ENCODE measurements at regions not wholly inside any gene's neighbourhood (a gene's known extent, or its start where the extent isn't known, plus 50 kb on each side); places are given as distances from the start of the nearest gene placed in this dataset.

DNA sequence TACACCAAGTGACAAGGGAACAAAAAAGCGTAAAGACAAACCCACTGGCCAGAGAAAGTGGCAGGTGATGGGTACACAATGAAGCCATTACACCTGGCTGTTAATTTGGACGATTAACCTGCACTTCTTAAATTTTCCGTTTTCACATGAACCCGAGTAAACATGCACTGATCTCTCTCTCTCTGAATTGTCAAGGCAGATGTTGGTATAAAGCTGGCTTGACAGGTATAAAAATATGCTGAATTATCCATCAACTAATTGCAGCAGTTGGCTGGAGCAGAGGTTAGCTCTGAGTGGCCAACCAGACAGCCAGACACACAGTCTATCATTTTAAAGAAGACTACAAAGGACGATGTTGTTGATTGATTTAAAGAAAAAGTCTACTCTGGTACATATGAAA lies 561.7 kb upstream of the ALCAM start:
- intact Hi-C loops (cut with micrococcal nuclease): loop anchor here (10.0 kb wide), 1 partner anchor 420 kb away; no protein-coding TSS in a partner anchor
- Mint-ChIP-seq H3K27me3 (peaks cover 5% of the 10 kb centered on the region), H3K36me3 (ENCODE audit: low read depth) (no peaks in the 10 kb centered on the region), H3K27ac (no peak overlapping the region), H3K4me3 (no peak overlapping the region), H3K9me3 (no peaks in the 10 kb centered on the region), H3K4me1 (no peaks in the 10 kb centered on the region)
- DNase-seq (no peak), ATAC-seq (ENCODE audit: low read depth) (no peak)
- TF ChIP-seq, protein P1, sequence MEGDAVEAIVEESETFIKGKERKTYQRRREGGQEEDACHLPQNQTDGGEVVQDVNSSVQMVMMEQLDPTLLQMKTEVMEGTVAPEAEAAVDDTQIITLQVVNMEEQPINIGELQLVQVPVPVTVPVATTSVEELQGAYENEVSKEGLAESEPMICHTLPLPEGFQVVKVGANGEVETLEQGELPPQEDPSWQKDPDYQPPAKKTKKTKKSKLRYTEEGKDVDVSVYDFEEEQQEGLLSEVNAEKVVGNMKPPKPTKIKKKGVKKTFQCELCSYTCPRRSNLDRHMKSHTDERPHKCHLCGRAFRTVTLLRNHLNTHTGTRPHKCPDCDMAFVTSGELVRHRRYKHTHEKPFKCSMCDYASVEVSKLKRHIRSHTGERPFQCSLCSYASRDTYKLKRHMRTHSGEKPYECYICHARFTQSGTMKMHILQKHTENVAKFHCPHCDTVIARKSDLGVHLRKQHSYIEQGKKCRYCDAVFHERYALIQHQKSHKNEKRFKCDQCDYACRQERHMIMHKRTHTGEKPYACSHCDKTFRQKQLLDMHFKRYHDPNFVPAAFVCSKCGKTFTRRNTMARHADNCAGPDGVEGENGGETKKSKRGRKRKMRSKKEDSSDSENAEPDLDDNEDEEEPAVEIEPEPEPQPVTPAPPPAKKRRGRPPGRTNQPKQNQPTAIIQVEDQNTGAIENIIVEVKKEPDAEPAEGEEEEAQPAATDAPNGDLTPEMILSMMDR (IDR thresholded peaks at IDR 0.05): no peak
- ChIA-PET POLR2A (no interaction called here), CTCF (no interaction called here)

DNA sequence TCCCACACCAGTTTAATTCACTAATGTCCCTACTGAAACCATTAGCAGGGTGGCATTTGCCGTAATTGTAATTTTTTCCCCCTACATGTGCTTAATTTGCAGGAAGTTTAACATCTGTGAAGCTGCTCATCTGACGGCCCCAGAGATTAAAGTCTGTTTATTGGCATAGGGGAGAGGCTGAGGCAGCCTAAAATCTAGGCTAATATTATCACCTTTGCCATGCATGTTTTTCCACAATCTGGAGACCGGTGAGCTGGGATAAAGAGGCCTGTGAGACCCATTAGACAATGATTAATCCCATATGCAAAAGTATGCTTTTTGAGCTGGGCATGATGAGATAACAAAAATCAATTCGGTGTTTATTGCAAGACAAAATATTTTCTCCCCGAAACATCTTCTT lies 561.2 kb upstream of the ALCAM start:
- DNase-seq (no peak), ATAC-seq (ENCODE audit: low read depth) (no peak)
- TF ChIP-seq, protein P1 (IDR thresholded peaks at IDR 0.05): no peak
- Mint-ChIP-seq H3K9me3 (no peaks in the 10 kb centered on the region), H3K4me1 (no peaks in the 10 kb centered on the region), H3K27ac (no peak overlapping the region), H3K27me3 (peaks cover 5% of the 10 kb centered on the region), H3K4me3 (no peak overlapping the region), H3K36me3 (ENCODE audit: low read depth) (no peaks in the 10 kb centered on the region)
- ChIA-PET CTCF (no interaction called here), POLR2A (no interaction called here)
- intact Hi-C loops (cut with micrococcal nuclease): loop anchor here (10.0 kb wide), 1 partner anchor 419 kb away; no protein-coding TSS in a partner anchor

DNA sequence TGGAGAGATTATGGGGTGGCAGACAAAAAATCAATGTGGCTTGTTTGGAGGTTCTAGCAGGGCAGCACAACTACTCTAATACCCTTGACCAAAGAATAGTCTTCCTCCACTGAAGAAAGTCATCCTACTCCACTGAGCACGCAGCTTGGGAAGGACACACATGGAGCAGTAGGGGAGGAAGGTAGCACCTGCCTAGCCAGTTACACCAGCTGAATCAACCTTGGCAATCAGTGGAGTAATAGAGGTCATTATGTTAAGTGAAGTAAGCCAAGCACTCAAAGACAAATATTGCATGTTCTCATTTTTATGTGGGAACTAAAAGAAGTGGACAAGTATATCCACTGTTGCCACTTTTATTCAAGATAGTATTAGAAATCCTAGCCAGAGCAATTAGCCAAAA lies 555.8 kb upstream of the ALCAM start:
- Mint-ChIP-seq H3K4me1 (no peaks in the 10 kb centered on the region), H3K36me3 (ENCODE audit: low read depth) (no peaks in the 10 kb centered on the region)

DNA sequence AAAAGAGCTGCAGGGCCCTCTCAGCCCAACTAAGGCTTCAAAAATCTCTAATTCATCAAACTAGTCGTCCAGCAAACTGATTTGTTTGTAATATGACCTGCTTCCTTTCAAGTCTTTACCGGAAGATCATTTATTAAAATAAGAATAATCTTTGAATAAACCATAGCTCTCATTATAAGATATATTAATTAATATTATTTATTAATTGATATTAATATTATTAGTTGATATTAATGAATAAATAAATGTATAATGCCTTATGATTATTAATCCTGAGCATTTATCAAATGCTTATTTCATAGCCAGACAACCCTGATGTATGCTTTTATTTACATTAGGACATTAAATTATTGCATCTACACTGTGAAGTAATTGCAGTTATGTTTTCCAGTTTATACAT lies 550.7 kb upstream of the ALCAM start:
- DNase-seq (no peak), ATAC-seq (ENCODE audit: low read depth) (no peak)
- no peaks in the 10 kb centered on the region for H3K4me1 Mint-ChIP-seq
- no peaks in the 10 kb centered on the region for H3K27me3 Mint-ChIP-seq
- no peak overlapping the region for H3K27ac Mint-ChIP-seq
- H3K4me3 Mint-ChIP-seq: no peak overlapping the region
- CTCF ChIA-PET: no interaction called here
- POLR2A ChIA-PET: no interaction called here
- intact Hi-C loops (cut with micrococcal nuclease): no loop called here
- peaks cover 6% of the 10 kb centered on the region for H3K9me3 Mint-ChIP-seq
- no peaks in the 10 kb centered on the region for H3K36me3 Mint-ChIP-seq (ENCODE audit: low read depth)
- TF ChIP-seq, protein P1 (IDR thresholded peaks at IDR 0.05): no peak

More for the DNA sequence above, 555.8 kb upstream of the ALCAM start:
- ATAC-seq (ENCODE audit: low read depth) (no peak), DNase-seq (no peak)
- TF ChIP-seq, protein P1 (IDR thresholded peaks at IDR 0.05): no peak
- H3K27me3 Mint-ChIP-seq: peaks cover 5% of the 10 kb centered on the region
- no peaks in the 10 kb centered on the region for H3K9me3 Mint-ChIP-seq
- intact Hi-C loops (cut with micrococcal nuclease): no loop called here
- no peak overlapping the region for H3K4me3 Mint-ChIP-seq
- ChIA-PET POLR2A (no interaction called here), CTCF (no interaction called here)
- H3K27ac Mint-ChIP-seq: no peak overlapping the region

DNA sequence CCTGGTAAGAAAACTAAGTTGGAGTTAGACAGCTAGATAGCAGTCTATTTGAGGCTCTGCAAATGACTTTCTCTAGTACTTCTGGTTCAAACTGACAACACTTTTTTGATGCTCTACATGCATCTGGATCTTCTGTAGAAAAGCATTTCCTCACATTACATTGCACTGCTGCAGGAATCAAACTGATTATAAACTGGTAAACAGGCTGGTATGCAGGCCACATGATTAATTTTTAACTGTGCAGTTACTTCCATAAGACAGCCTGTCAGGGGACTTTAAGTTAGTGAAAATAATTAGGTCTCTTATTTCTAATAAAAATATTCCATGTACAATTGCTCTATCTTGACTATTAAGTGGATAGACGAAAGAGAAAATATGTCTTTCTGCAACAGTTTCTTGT lies 550.0 kb upstream of the ALCAM start:
- ChIA-PET POLR2A (no interaction called here), CTCF (no interaction called here)
- ATAC-seq (ENCODE audit: low read depth) (no peak), DNase-seq (no peak)
- H3K36me3 Mint-ChIP-seq (ENCODE audit: low read depth): no peaks in the 10 kb centered on the region
- TF ChIP-seq, protein P1 (IDR thresholded peaks at IDR 0.05): no peak
- H3K9me3 Mint-ChIP-seq: peaks cover 10% of the 10 kb centered on the region
- no peak overlapping the region for H3K27ac Mint-ChIP-seq
- no peak overlapping the region for H3K4me3 Mint-ChIP-seq
- no peaks in the 10 kb centered on the region for H3K27me3 Mint-ChIP-seq
- intact Hi-C loops (cut with micrococcal nuclease): no loop called here
- no peaks in the 10 kb centered on the region for H3K4me1 Mint-ChIP-seq
